Smooth muscle cell (in vitro differentiated cells): ENCODE measurements at regions not wholly inside any gene's neighbourhood (a gene's known extent, or its start where the extent isn't known, plus 50 kb on each side); places are given as distances from the start of the nearest gene placed in this dataset.

Source experiments
- DNase-seq: peaks from one replicate; lab custom pipeline; 2025; ENCODE audit not compliant: unreplicated experiment; lab: John Stamatoyannopoulos, UW
- H2AFZ ChIP-seq: fragments of 200-600 bp; sonication (generic); 2 replicates; pipeline ENCODE4 v1.6.0; 2016; ENCODE audit warnings: antibody characterized with exemption, low read depth, mild to moderate bottlenecking
- H3F3A ChIP-seq: fragments of 200-600 bp; sonication (generic); 2 replicates; pipeline ENCODE4 v1.6.0; 2017; ENCODE audit warnings: antibody characterized with exemption, low read depth
- H3K27ac ChIP-seq: fragments of 200-600 bp; sonication (generic); 2 replicates; pipeline ENCODE4 v1.5.1; 2016; ENCODE audit warnings: low read depth, mild to moderate bottlenecking
- H3K27me3 ChIP-seq: fragments of 200-600 bp; sonication (generic); 2 replicates; pipeline ENCODE4 v1.6.1; 2016; ENCODE audit warnings: low read depth, mild to moderate bottlenecking
- H3K36me3 ChIP-seq: fragments of 200-600 bp; sonication (generic); 2 replicates; pipeline ENCODE4 v1.5.1; 2016; ENCODE audit warnings: low read depth
- H3K4me1 ChIP-seq: fragments of 200-600 bp; sonication (generic); 2 replicates; pipeline ENCODE4 v1.5.1; 2016; ENCODE audit warnings: low read depth
- H3K4me2 ChIP-seq: fragments of 200-600 bp; sonication (generic); 2 replicates; pipeline ENCODE4 v1.6.0; 2016; ENCODE audit warnings: mild to moderate bottlenecking
- H3K4me3 ChIP-seq: fragments of 200-600 bp; sonication (generic); 2 replicates; pipeline ENCODE4 v1.5.1; 2016; ENCODE audit warnings: mild to moderate bottlenecking
- H3K79me2 ChIP-seq: fragments of 200-600 bp; sonication (generic); 2 replicates; pipeline ENCODE4 v1.6.0; 2016; ENCODE audit warnings: low read depth, mild to moderate bottlenecking
- H3K9ac ChIP-seq: fragments of 200-600 bp; sonication (generic); 2 replicates; pipeline ENCODE4 v1.6.0; 2016; ENCODE audit warnings: low read depth
- H3K9me3 ChIP-seq: fragments of 200-600 bp; sonication (generic); replicated peaks from 2 replicates; pipeline ENCODE4 v1.5.1; 2016; ENCODE audit warnings: low read depth
- H4K20me1 ChIP-seq: fragments of 200-600 bp; sonication (generic); 2 replicates; pipeline ENCODE4 v1.6.0; 2016; ENCODE audit warnings: low read depth
- CTCF ChIP-seq: fragments of 200-600 bp; sonication (generic); IDR thresholded peaks from 2 replicates; pipeline ENCODE4 v1.5.1; 2017; ENCODE audit warnings: borderline replicate concordance, mild to moderate bottlenecking, antibody characterized with exemption; ENCODE audit not compliant: insufficient read depth, poor library complexity, severe bottlenecking
- WGBS: methylation state at CpG from one replicate; pipeline ENCODE4 v1.1.7; 2016; ENCODE audit warnings: low lambda C conversion rate; 5-methylcytosine and 5-hydroxymethylcytosine counted together

- H3K9ac ChIP-seq, result no peak overlapping the region
- DNase-seq, result no peak
- no peak for TF ChIP-seq CTCF
- H3K9me3 ChIP-seq, result no peaks in the 10 kb centered on the region
- no peaks in the 10 kb centered on the region for H3K4me1 ChIP-seq
- no peak overlapping the region for H3K4me3 ChIP-seq
- no peak overlapping the region for H3K4me2 ChIP-seq
- H3F3A ChIP-seq, result no peaks in the 10 kb centered on the region
- no peaks in the 10 kb centered on the region for H4K20me1 ChIP-seq
- no peak overlapping the region for H3K27ac ChIP-seq
- no peaks in the 10 kb centered on the region for H3K36me3 ChIP-seq
- WGBS, result 84% methylated on average over 2 of the region's 2 CpGs
- H3K79me2 ChIP-seq, result no peaks in the 10 kb centered on the region
- no peak overlapping the region for H2AFZ ChIP-seq
- no peaks in the 10 kb centered on the region for H3K27me3 ChIP-seq
Observed at GRCh38 chr12:32010631-32011336, 51.6 kb downstream of the RESF1 start.

- no peak for DNase-seq
- no peaks in the 10 kb centered on the region for H3K4me1 ChIP-seq
- no peaks in the 10 kb centered on the region for H3K36me3 ChIP-seq
- no peak overlapping the region for H3K27ac ChIP-seq
- H3K79me2 ChIP-seq, result no peaks in the 10 kb centered on the region
- H3K4me2 ChIP-seq, result no peak overlapping the region
- WGBS, result 88% methylated on average over 4 of the region's 4 CpGs
- H4K20me1 ChIP-seq, result no peaks in the 10 kb centered on the region
- TF ChIP-seq CTCF, result no peak
- no peak overlapping the region for H3K9ac ChIP-seq
- H3K9me3 ChIP-seq, result no peaks in the 10 kb centered on the region
- no peaks in the 10 kb centered on the region for H3K27me3 ChIP-seq
- no peak overlapping the region for H3K4me3 ChIP-seq
- no peaks in the 10 kb centered on the region for H3F3A ChIP-seq
- no peak overlapping the region for H2AFZ ChIP-seq
Observed at GRCh38 chr12:32012249-32012785, 53.1 kb downstream of the RESF1 start.

- Histone ChIP-seq H3K79me2 (no peaks in the 10 kb centered on the region), H3K27me3 (no peaks in the 10 kb centered on the region), H3K4me2 (no peak overlapping the region), H3K4me3 (no peak overlapping the region), H3F3A (no peaks in the 10 kb centered on the region), H3K4me1 (no peaks in the 10 kb centered on the region), H3K27ac (no peak overlapping the region), H3K9ac (no peak overlapping the region), H3K36me3 (no peaks in the 10 kb centered on the region), H4K20me1 (no peaks in the 10 kb centered on the region), H2AFZ (no peak overlapping the region), H3K9me3 (no peaks in the 10 kb centered on the region)
- WGBS, result 97% methylated on average over 4 of the region's 4 CpGs
- no peak for TF ChIP-seq CTCF
- DNase-seq, result no peak
Observed at GRCh38 chr12:32015036-32015435, 55.8 kb downstream of the RESF1 start.
